ENCODE measurements at regions not wholly inside any gene's neighbourhood (a gene's known extent, or its start where the extent isn't known, plus 50 kb on each side); places are given as distances from the start of the nearest gene placed in this dataset.
"Not testable (repeated sequence)": the region's sequence is repeated elsewhere in the genome, so short reads cannot be mapped to it uniquely, and the experiment has no call there.

- DNase-seq, result no peak
Measured at GRCh38 chr1:22196041-22196440, 53.1 kb upstream of the WNT4 start.

- DNase-seq, result no peak
Measured at GRCh38 chr1:22196641-22197040, 53.7 kb upstream of the WNT4 start.

- no peak for DNase-seq
Measured at GRCh38 chr1:22197644-22198043, 54.7 kb upstream of the WNT4 start.

- DNase-seq, result no peak
Measured at GRCh38 chr1:22201023-22201422, 58.1 kb upstream of the WNT4 start.

- no peak for DNase-seq
Measured at GRCh38 chr1:22203335-22203734, 60.4 kb upstream of the WNT4 start.

- no peak for DNase-seq
Measured at GRCh38 chr1:22204057-22204840, 61.4 kb upstream of the WNT4 start.

- peak in 1 of 51 donors; percentile 1 for DNase-seq
Measured at GRCh38 chr1:22204989-22205913, 62.4 kb upstream of the WNT4 start.

- no peak for DNase-seq
Measured at GRCh38 chr1:22206551-22207125, 63.7 kb upstream of the WNT4 start.

- peak in 12 of 51 donors; percentile 2 to 9 (median 6) for DNase-seq
Measured at GRCh38 chr1:22207511-22208267, 64.8 kb upstream of the WNT4 start.

GRCh38 chr1:22208268-22208972, 65.5 kb upstream of the WNT4 start:
- no peak for DNase-seq

GRCh38 chr1:22208973-22209378, 66.1 kb upstream of the WNT4 start:
- no peak for DNase-seq

- DNase-seq, result no peak
Measured at GRCh38 chr1:22210176-22210575, 67.3 kb upstream of the WNT4 start.

- no peak for DNase-seq
Measured at GRCh38 chr1:22210636-22211035, 67.7 kb upstream of the WNT4 start.

- DNase-seq, result not testable (repeated sequence)
Measured at GRCh38 chr1:22211459-22211858, 68.6 kb upstream of the WNT4 start.

- no peak for DNase-seq
Measured at GRCh38 chr1:22212400-22213233, 69.7 kb upstream of the WNT4 start.

- DNase-seq, result no peak
Measured at GRCh38 chr1:22216210-22216883, 73.5 kb upstream of the WNT4 start.

GRCh38 chr1:22216966-22217365, 74.1 kb upstream of the WNT4 start:
- no peak for DNase-seq

GRCh38 chr1:22217811-22218460, 75.0 kb upstream of the WNT4 start:
- DNase-seq, result no peak
